SKM-1 (cell line): ENCODE measurements at regions not wholly inside any gene's neighbourhood (a gene's known extent, or its start where the extent isn't known, plus 50 kb on each side); places are given as distances from the start of the nearest gene placed in this dataset.
"Not testable (repeated sequence)": the region's sequence is repeated elsewhere in the genome, so short reads cannot be mapped to it uniquely, and the experiment has no call there.

Source experiments
- DNase-seq: peaks from one replicate; lab custom pipeline; 2025; ENCODE audit not compliant: unreplicated experiment; lab: John Stamatoyannopoulos, UW

GRCh38 chr10:29882766-29883165, 176.6 kb downstream of the JCAD start:
- DNase-seq: no peak

GRCh38 chr10:29881811-29882210, 177.6 kb downstream of the JCAD start:
- no peak for DNase-seq

DNA sequence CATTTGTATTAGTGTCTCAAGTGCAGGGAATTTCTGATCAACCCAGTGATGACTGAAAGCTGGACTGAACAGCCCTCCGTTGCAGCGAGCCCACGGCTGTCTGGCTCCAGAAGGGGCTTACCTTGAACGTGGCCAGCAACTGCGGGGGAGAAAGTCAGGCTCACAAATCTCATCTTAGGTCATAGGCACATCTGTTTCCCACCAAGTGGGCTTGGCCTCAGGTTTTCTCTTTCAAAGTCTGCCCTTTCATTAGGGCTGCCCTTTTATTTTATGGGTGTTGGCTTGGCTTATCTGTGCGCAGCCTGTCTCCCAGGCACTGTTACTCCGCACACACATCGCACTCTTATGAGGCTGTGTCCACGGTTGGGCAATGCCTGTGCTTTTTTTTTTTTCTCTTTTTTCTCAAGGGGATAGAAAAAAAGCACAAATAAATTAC, 178.0 kb downstream of the JCAD start:
- DNase-seq: no peak

DNA sequence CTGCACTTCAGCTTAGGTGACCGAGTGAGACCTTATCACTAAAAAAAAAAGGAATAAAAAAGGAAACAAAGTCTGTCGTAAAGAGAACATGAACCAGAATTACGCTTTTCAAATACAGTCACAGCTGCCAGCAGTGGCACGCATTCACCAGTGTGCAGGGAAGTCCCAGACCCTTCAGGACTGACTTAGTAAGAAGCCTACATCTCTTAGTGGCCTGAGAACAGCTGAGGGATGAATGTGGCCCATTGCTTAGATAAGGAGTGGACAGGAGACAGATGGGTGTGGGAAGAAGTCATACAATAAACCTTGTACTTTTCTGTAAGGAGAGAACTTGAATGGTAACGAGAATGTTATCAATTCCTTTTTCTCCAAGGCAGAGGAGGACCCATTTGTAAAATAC, 178.5 kb downstream of the JCAD start:
- DNase-seq: no peak

DNA sequence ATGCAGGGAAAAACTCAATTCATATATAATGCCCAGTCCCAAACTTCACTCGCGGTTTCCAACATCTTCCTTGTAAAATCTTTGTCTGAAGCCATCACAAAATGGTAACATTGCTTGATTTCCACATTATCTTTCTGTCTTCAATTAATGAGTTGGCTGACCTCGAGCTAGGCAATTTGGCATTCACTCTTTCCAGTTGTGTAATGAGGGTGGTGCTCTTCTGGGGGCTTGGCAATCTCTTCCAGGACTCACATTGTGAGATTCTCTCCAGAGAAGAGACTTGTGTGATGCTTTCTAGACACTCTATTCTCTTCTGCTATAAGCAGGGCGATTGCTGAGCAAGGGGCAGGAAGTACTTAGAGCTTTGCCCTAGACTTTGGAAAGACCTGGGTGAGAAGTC, 179.5 kb downstream of the JCAD start:
- no peak for DNase-seq

DNA sequence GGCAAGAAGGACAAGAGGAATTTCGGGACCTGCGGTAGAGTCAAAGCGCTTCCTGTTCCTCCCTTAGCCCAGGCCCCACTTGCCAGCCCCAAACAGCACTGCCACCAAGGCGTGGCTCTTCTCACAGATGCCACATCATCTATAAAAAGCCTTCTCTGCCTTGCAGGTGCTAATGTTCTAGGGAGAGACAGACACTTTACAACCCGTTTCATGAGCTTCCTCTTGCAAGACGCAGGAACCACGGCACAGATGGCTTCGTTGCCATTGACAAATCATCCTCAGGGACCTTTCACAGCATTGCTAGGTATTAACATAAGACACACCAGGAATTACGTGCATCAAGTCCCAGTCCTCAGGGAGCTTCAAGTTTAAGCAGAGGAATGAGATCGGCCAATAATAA, 180.9 kb downstream of the JCAD start:
- DNase-seq: no peak

DNA sequence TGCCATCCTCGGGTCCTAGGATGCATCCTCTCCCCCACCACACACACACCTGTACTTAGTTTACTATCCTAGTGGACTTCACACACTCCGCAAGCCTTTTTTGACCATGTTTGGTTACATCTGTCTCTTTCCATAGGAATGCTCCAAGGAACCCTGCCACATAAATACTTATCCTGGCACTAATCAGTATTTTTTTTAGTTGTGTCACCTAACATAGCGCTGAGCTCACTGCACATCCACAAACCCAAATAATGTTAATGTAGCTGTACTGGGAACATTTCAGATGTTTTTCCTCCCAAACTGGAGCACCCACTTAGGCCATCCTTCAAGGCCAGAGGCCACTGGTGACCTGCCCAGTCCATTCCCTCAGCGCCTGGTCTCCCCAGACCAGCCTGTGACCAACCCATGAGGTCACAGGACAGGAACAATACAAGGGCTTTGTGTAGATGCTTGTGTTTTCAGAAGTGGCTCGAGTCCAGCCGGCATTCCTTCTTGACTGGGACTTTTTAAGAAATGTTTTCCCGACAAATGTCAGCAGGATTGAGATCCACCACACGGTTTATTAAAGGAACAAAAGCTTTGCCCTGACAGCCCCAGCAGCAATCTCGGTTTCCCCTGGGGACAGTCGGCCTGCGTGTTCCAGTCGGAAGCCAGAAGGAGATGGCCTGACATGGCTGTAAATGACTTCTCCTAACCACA, 181.4 kb downstream of the JCAD start:
- no peak for DNase-seq

DNA sequence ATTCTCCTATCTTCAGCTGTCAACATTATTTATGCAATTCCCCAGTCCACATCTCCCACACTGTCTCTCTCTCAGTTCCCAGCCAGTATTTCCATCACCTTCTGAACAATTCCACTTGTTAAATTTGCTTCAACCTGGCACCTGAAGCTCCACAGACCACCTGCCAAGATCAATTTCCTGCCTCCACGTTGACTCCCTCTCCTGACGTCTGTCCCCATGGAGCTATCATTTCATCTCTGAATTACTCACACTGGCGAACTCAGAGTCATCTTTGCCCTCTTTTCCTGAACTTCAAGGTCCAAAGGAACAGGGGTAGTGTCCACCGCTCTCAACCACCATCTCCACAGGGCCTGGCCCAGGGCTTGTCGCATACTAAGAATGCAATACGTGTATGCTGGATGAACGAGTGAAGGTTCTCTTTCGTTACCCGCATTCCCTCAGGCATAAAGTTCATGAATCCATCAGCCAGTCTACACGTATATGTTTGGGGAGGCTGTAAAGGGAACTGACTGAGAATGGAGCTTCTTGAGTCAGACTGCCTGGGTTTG, 183.3 kb downstream of the JCAD start:
- no peak for DNase-seq

DNA sequence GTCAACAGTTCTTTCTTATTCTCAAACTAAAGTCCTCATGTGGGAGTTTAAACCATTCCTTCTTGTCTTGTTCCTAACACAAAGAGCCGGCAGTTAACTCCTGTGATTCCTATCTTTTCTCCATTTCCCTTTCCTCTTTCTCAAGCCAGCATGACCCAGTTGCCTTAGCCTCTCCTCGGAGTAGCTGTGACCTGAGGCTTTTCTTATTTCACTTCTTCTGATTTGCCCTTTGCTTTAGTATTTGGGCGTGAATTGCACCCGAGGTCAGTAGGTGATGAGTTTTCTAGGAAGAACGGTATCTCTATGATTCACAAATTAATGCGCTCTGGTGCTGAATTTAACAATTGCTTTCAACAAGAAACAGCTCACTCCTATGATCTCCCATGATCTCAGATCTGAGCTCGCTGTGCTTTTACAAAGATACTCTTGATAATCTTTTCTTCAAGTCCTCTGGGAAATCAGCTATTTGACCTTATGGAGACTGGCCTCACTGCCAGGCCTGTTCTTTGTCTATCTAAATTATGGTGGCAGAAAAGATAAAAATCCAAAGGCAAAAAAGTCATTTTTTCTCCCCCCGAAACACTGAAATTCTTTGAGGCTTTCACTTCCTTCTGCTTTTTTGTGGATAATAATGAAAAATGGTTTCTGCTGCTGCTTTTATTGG, 184.6 kb downstream of the JCAD start:
- no peak for DNase-seq

- no peak for DNase-seq
Observed at GRCh38 chr10:29873941-29874484, 185.4 kb downstream of the JCAD start.

DNA sequence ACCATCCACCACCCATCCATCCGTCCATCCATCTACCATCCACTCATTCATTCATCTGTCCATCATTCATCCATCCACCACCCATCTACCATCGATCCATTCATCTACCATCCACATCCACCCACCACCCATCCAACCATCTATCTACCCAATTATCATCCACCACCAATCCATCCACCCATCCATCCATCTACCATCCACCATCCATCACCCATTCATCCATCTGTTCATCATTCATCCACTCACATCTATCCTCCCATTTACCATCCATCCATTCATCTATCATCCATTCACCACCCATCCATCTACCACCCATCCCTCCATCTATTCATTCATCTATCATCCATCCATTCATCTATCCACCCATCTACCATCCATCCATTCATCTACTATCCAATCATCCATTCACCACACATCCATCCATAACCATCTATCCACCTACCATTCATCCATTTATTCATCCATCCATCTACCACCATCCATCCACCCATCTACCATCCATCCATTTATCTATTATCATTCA, 188.8 kb downstream of the JCAD start:
- DNase-seq: no peak

DNA sequence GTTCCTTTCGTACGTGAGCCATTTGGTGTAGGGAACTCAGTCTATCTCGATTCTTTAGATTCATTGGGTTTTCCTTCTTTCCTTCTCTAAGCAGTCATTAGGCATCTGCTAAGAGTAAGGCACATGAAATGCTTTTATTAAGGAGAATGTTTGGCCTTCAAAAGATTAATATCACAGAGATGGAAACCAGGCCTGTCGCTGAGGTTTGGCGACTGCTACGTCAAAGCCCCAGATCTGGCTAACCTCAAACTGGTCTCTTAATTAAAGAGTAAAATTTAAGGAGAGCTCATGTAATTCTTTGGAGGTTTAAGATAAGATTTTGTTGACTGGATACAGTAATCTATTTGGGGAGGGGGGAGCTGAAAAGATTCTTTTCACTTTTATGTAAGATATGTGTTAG, 189.8 kb downstream of the JCAD start:
- DNase-seq: no peak

DNA sequence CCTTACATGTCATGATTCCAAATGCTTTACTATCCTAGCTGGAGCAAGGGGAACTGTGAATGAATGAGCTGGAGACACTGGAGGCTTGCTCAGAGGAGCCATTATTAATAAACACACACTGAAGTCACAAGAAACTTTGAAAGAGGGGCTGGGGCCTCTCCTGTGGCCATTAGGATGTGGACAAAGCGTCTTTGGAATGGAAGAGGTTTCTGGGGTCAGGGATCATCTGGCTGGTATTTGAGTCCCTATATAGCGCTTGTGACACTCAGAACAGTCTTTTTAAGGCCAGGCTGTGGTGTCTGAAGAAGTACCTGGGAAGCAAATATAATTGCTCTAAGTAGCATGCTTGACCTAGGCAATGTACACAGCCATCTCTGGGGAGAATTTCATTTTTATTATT, 193.0 kb downstream of the JCAD start:
- no peak for DNase-seq

DNA sequence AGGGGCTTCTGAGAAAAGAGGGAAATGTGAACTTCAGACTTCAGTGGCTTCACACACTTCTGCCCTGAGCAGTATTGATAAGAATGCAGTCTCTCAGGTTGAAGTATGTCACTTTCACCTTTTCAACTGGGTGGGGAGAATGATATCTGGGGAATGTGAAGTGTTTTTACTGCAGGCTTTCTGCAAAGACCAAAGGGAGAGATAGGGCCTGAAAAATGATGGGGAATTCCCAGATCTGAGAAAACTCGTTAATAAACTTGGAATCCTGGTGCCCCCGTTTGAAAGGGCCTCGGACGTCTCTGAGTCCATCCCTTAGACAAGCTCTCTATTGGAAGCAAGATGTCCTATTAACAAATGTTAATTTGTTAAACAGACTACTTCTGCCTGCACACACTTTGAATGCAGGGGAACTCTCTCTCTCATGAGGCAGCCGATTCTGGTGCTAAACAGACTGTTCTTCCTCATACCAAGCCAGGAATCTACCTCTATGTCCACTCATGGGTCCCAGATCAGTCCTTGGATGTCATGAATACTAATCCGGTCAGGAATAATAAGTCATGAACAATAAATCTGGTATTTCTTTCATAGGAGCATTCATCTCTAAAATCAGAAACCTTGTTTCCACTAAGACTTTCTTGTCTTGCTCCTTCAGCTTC, 193.6 kb downstream of the JCAD start:
- DNase-seq: no peak

GRCh38 chr10:29862923-29863614, 196.3 kb downstream of the JCAD start:
- no peak for DNase-seq

GRCh38 chr10:29861811-29862505, 197.4 kb downstream of the JCAD start:
- DNase-seq: no peak

DNA sequence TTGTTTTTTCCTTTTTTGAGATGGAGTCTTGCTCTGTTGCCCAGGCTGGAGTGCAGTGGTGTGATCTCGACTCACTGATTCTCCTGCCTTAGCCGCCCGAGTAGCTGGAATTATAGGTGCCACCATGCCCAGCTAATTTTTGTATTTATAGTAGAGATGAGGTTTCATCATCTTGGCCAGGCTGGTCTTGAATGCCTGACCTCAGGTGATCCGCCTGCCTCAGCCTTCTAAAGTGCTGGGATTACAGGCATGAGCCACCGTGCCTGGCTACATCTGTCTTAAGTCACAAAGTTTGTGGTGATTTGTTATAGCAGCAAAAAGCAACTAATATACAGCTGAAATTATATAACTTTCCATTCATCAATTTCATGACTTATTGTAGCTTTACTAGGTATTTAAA, 198.2 kb downstream of the JCAD start:
- not testable (repeated sequence) for DNase-seq

DNA sequence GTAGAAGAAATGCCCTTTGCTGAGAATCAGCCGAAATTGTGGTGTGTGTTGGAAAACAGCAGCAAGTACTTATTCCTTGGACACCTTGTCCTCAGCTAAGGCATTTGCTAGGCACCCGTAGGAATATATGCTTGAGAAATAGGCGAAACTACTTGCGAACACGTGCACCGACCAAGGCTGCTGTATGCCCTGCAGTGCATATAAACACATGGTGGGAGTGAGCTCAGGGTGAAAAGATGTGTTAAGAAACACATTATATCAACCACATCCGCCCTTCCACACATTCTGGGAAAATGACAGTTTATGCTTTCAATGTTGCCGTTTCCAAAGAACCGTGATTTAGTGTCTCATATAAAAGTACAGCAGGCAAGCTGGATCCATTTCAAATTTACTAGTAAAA, 199.2 kb downstream of the JCAD start:
- DNase-seq: no peak

GRCh38 chr10:29859521-29860130, 199.8 kb downstream of the JCAD start:
- no peak for DNase-seq

GRCh38 chr10:29858702-29859267, 200.6 kb downstream of the JCAD start:
- no peak for DNase-seq
